IMR-90 (cell line): ENCODE measurements at regions not wholly inside any gene's neighbourhood (a gene's known extent, or its start where the extent isn't known, plus 50 kb on each side); places are given as distances from the start of the nearest gene placed in this dataset.

Source experiments
- ATAC-seq: fragments of 200-7000 bp; cut with Tn5 transposase; 2 replicates; pipeline ENCODE4 v1.9.1; 2020; ENCODE audit warnings: low read depth, mild to moderate bottlenecking, moderate library complexity
- BruUV-seq: library from RNA; stranded (reverse); fragments of 400-500 nt; replicated peaks from 2 replicates; lab custom pipeline; 2021; lab: Mats Ljungman, UMichigan
- CTCF ChIA-PET: fragments of 300-600 bp; formaldehyde crosslinking; extraction: SDS; loops from one replicate; lab custom pipeline; 2021; ENCODE audit warnings: antibody characterized with exemption; lab: Yijun Ruan, JAX
- POLR2A ChIA-PET: fragments of 300-600 bp; sonication (Branson Sonifier 250); formaldehyde crosslinking; loops from one replicate; lab custom pipeline; 2022; ENCODE audit warnings: antibody characterized with exemption; ENCODE audit not compliant: unreplicated experiment; lab: Charles Lee
- DNase-seq: peaks from one replicate; pipeline ENCODE4 v3.0.0; 2013
- H2AFZ ChIP-seq: replicated peaks from 2 replicates; pipeline ENCODE3; 2013; ENCODE audit warnings: low read length, mild to moderate bottlenecking; ENCODE audit not compliant: poor library complexity
- H2AK5ac ChIP-seq: 2 replicates; pipeline ENCODE4 v1.6.1; 2013; ENCODE audit warnings: low read depth, low read length, inconsistent platforms
- H2AK9ac ChIP-seq: replicated peaks from 2 replicates; pipeline ENCODE3; 2013; ENCODE audit warnings: mild to moderate bottlenecking, low read depth, low read length, moderate library complexity; ENCODE audit not compliant: poor library complexity
- H2BK120ac ChIP-seq: 2 replicates; pipeline ENCODE4 v1.6.1; 2013; ENCODE audit warnings: low read depth, low read length, inconsistent platforms
- H2BK15ac ChIP-seq: 3 replicates; pipeline ENCODE4 v1.6.1; 2013; ENCODE audit warnings: low read depth, low read length, inconsistent platforms
- H2BK20ac ChIP-seq: 2 replicates; pipeline ENCODE4 v1.6.1; 2013; ENCODE audit warnings: low read depth, mild to moderate bottlenecking, inconsistent platforms, low read length, moderate library complexity
- H2BK5ac ChIP-seq: 2 replicates; pipeline ENCODE4 v1.6.1; 2013; ENCODE audit warnings: mild to moderate bottlenecking, low read depth, low read length, inconsistent platforms; ENCODE audit not compliant: poor library complexity, severe bottlenecking
- H3K14ac ChIP-seq: replicated peaks from 2 replicates; pipeline ENCODE4 v1.6.1; 2013; ENCODE audit warnings: low read depth, low read length, inconsistent platforms
- H3K18ac ChIP-seq: 2 replicates; pipeline ENCODE4 v1.6.1; 2013; ENCODE audit warnings: low read depth, low read length, control low read depth
- H3K23ac ChIP-seq: 2 replicates; pipeline ENCODE4 v1.6.1; 2013; ENCODE audit warnings: low read depth, low read length, inconsistent platforms
- H3K27ac ChIP-seq: 2 replicates; pipeline ENCODE4 v1.5.1; 2013; ENCODE audit warnings: mild to moderate bottlenecking, control low read depth, low read length; ENCODE audit not compliant: insufficient read depth
- H3K27me3 ChIP-seq: 2 replicates; pipeline ENCODE4 v1.6.1; 2013; ENCODE audit warnings: low read length; ENCODE audit not compliant: control insufficient read depth, insufficient read depth
- H3K36me3 ChIP-seq: 2 replicates; pipeline ENCODE4 v1.6.1; 2013; ENCODE audit warnings: low read length, mixed read lengths; ENCODE audit not compliant: control insufficient read depth, insufficient read depth
- H3K4ac ChIP-seq: 2 replicates; pipeline ENCODE4 v1.6.1; 2013; ENCODE audit warnings: low read depth, low read length, inconsistent platforms
- H3K4me1 ChIP-seq: 2 replicates; pipeline ENCODE4 v1.6.1; 2013; ENCODE audit warnings: low read length, mixed read lengths; ENCODE audit not compliant: control insufficient read depth, insufficient read depth
- H3K4me2 ChIP-seq: 2 replicates; pipeline ENCODE4 v1.6.1; 2013; ENCODE audit warnings: low read depth, mild to moderate bottlenecking, control low read depth, low read length, moderate library complexity
- H3K4me3 ChIP-seq: 2 replicates; pipeline ENCODE4 v1.5.1; 2013; ENCODE audit warnings: low read depth, mild to moderate bottlenecking, control low read depth, low read length, moderate library complexity; ENCODE audit not compliant: insufficient read depth
- H3K56ac ChIP-seq: 2 replicates; pipeline ENCODE4 v1.6.1; 2013; ENCODE audit warnings: low read length, inconsistent platforms; ENCODE audit not compliant: insufficient read depth; ENCODE audit errors: extremely low read depth
- H3K79me1 ChIP-seq, 2 experiments: 2 replicates each; pipeline ENCODE4 v1.6.1; 2013; ENCODE audit warnings: low read length in 2 of 2, inconsistent platforms in 1 of 2, low read depth in 1 of 2
- H3K9ac ChIP-seq: 2 replicates; pipeline ENCODE4 v1.6.1; 2013; ENCODE audit warnings: low read depth, low read length, control low read depth
- H3K9me1 ChIP-seq: 2 replicates; pipeline ENCODE4 v1.6.1; 2013; ENCODE audit warnings: low read length, inconsistent platforms; ENCODE audit not compliant: insufficient read depth
- H3K9me3 ChIP-seq: 2 replicates; pipeline ENCODE4 v1.6.1; 2013; ENCODE audit warnings: low read length; ENCODE audit not compliant: control insufficient read depth, insufficient read depth
- H4K20me1 ChIP-seq: 2 replicates; pipeline ENCODE4 v1.6.1; 2013; ENCODE audit warnings: low read length, inconsistent platforms; ENCODE audit not compliant: insufficient read depth
- H4K5ac ChIP-seq: 2 replicates; pipeline ENCODE4 v1.6.1; 2013; ENCODE audit warnings: mild to moderate bottlenecking, low read depth, low read length, control low read depth
- H4K8ac ChIP-seq, 2 experiments: 2 replicates each; pipeline ENCODE4 v1.6.1; 2013; ENCODE audit warnings: low read depth in 2 of 2, low read length in 2 of 2, control low read depth in 1 of 2, inconsistent platforms in 1 of 2
- H4K91ac ChIP-seq: 2 replicates; pipeline ENCODE4 v1.6.1; 2013; ENCODE audit warnings: low read depth, low read length, inconsistent platforms; ENCODE audit not compliant: insufficient read depth
- CEBPB ChIP-seq: IDR thresholded peaks from 2 replicates; pipeline ENCODE4 v1.6.1; 2012; ENCODE audit warnings: low read depth, low read length, improper control_type of control experiment
- CHD1 ChIP-seq: IDR thresholded peaks from 2 replicates; pipeline ENCODE4 v1.6.1; 2012; ENCODE audit warnings: low read depth, low read length, improper control_type of control experiment
- FOS ChIP-seq: fragments of 150-350 bp; IDR thresholded peaks from 2 replicates; pipeline ENCODE4 v1.6.1; 2016; ENCODE audit warnings: low read depth, low read length
- MAZ ChIP-seq: IDR thresholded peaks from 2 replicates; pipeline ENCODE4 v1.6.1; 2012; ENCODE audit warnings: low read depth, mild to moderate bottlenecking, low read length, improper control_type of control experiment, moderate library complexity, borderline replicate concordance
- MXI1 ChIP-seq: IDR thresholded peaks from 2 replicates; pipeline ENCODE4 v1.6.1; 2012; ENCODE audit warnings: low read depth, mild to moderate bottlenecking, low read length, moderate library complexity, borderline replicate concordance
- NFE2L2 ChIP-seq: fragments of 150-350 bp; IDR thresholded peaks from 2 replicates; pipeline ENCODE4 v1.6.1; 2016; ENCODE audit warnings: low read depth, mild to moderate bottlenecking, low read length
- RCOR1 ChIP-seq: IDR thresholded peaks from 2 replicates; pipeline ENCODE4 v1.6.1; 2012; ENCODE audit warnings: mild to moderate bottlenecking, low read length, improper control_type of control experiment; ENCODE audit not compliant: insufficient replicate concordance
- RFX5 ChIP-seq: IDR thresholded peaks from 2 replicates; pipeline ENCODE4 v1.8.0; 2012; ENCODE audit warnings: low read depth, mild to moderate bottlenecking, low read length, moderate library complexity
- WGBS, 2 experiments: methylation state at CpG; one replicate each; pipeline versions ENCODE4 v1.1.5 to v1.1.7; 2013; ENCODE audit warnings: missing lambda C conversion rate in 2 of 2; ENCODE audit not compliant: insufficient read length in 1 of 2; ENCODE audit errors: extremely low coverage in 2 of 2; 5-methylcytosine and 5-hydroxymethylcytosine counted together
- dilution Hi-C: fragments of 300-500 bp; cut with HindIII; formaldehyde crosslinking; loops from one replicate; pipeline ENCODE4 v1.14.3; 2018; ENCODE audit warnings: low sequenced_read_pairs; ENCODE audit not compliant: unreplicated experiment
- in situ Hi-C: fragments of 300-500 bp; cut with MboI; formaldehyde crosslinking; loops from 3 replicates; pipeline ENCODE4 v1.14.3; 2019; ENCODE audit warnings: low sequenced_read_pairs, inconsistent platforms, mixed read lengths
- intact Hi-C: fragments of 100-400 bp; cut with micrococcal nuclease; formaldehyde crosslinking; loops from 2 replicates; pipeline ENCODE4 v1.10.0; 2022
- TF ChIP-seq, protein P1 (sequence below): conservative IDR thresholded peaks from 2 replicates; pipeline ENCODE4 v1.5.1; 2012; ENCODE audit warnings: mild to moderate bottlenecking, low read depth, low read length, improper control_type of control experiment

DNA sequence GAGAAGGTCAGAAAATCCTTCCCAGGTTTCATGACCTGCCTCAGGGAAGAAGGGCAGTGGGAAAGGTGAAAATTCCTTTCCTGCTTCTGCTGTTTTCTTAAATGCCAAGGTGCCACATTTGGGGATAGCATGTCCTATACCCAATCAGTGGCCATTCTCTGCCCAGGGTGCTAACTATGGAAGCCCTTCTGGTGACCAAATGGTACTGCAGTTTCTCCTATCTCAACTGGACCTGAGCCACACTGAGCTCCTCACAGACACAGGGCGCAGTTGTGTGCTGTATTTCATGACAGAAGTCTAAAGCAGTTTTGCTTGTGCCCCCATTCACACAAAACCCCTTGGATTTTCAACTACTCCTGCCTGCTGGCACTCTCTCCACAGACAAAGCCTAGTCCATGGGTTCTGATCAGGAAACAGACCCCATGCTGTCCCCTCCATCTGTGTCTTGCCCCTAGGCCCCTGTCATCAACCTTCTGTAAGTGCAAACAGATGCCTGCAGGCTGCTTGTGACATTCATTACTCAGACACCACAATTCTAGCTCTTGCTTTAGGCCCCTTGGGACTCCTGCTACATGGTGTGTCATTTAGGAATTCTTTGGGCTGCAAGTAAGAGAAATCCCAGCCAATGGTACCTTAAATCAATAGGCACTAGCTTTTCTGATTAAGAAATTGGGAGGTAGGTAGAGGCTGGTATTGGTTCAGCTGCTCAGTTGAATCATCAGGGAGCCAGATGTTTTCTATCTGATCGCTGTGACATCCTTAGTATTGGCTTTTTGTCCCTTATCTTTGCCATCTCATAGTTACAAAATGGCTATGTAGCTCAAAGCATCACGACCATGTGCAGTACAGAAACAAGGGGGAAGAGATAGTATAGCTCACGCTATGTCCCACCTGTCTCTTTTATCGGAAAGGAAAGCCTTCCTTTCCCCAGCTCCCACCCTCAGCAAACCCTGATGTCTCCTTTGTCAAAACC is 147.8 kb downstream of the CD83 start:
- Histone ChIP-seq H3K4ac (no peak overlapping the region), H2BK120ac (no peak overlapping the region), H3K18ac (no peak overlapping the region), H3K9ac (no peak overlapping the region), H3K4me1 (no peaks in the 10 kb centered on the region), H3K9me3 (peaks cover 11% of the 10 kb centered on the region), H3K56ac (no peak overlapping the region), H2BK20ac (no peak overlapping the region), H3K4me2 (no peak overlapping the region), H3K79me1 (no peaks in the 10 kb centered on the region), H3K27me3 (peaks cover 5% of the 10 kb centered on the region), H3K36me3 (no peaks in the 10 kb centered on the region), H2BK15ac (no peak overlapping the region), H2BK5ac (no peak overlapping the region), H4K5ac (no peak overlapping the region), H4K91ac (no peak overlapping the region), H3K9me1 (no peaks in the 10 kb centered on the region), H4K8ac (no peak overlapping the region), H2AK9ac (no peak overlapping the region), H3K4me3 (no peak overlapping the region), H3K23ac (no peak overlapping the region), H2AK5ac (no peak overlapping the region), H3K27ac (no peak overlapping the region), H4K20me1 (no peaks in the 10 kb centered on the region), H2AFZ (no peak overlapping the region), H3K14ac (no peak overlapping the region)
- ChIA-PET POLR2A (no interaction called here), CTCF (interaction anchor here (0.6 to 1.1 kb wide), 2 partner anchors 25 to 84 kb away, joined by 3 read pairs; no protein-coding TSS in a partner anchor)
- no TSS peak for BruUV-seq
- ATAC-seq (no peak), DNase-seq (no peak)
- no peak for TF ChIP-seq CEBPB
- TF ChIP-seq RFX5, result no peak
- TF ChIP-seq MXI1, result no peak
- no peak for TF ChIP-seq MAZ
- TF ChIP-seq NFE2L2, result no peak
- no peak for TF ChIP-seq RCOR1
- no peak for TF ChIP-seq FOS
- TF ChIP-seq, protein P1, sequence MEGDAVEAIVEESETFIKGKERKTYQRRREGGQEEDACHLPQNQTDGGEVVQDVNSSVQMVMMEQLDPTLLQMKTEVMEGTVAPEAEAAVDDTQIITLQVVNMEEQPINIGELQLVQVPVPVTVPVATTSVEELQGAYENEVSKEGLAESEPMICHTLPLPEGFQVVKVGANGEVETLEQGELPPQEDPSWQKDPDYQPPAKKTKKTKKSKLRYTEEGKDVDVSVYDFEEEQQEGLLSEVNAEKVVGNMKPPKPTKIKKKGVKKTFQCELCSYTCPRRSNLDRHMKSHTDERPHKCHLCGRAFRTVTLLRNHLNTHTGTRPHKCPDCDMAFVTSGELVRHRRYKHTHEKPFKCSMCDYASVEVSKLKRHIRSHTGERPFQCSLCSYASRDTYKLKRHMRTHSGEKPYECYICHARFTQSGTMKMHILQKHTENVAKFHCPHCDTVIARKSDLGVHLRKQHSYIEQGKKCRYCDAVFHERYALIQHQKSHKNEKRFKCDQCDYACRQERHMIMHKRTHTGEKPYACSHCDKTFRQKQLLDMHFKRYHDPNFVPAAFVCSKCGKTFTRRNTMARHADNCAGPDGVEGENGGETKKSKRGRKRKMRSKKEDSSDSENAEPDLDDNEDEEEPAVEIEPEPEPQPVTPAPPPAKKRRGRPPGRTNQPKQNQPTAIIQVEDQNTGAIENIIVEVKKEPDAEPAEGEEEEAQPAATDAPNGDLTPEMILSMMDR, result no peak
- TF ChIP-seq CHD1, result no peak
- intact Hi-C loops, result no loop called here
- in situ Hi-C loops, result no loop called here
- dilution Hi-C loops, result no loop called here
- no CpG with 5 or more reads among the region's 5 CpGs for WGBS, 2 experiments
